ENCODE measurements at regions not wholly inside any gene's neighbourhood (a gene's known extent, or its start where the extent isn't known, plus 50 kb on each side); places are given as distances from the start of the nearest gene placed in this dataset.

GRCh38 chr2:59903994-59904544 is 649.4 kb downstream of the BCL11A start:
- H3K4me3 ChIP-seq, result no peak overlapping the region

GRCh38 chr2:59900728-59901452 is 652.6 kb downstream of the BCL11A start:
- TF ChIP-seq CTCF (IDR thresholded peaks at IDR 0.05), result no peak
- H3K4me1 ChIP-seq (ENCODE audit: control insufficient read depth in 1 of 2, low read depth in 2 of 2), result no peaks in the 10 kb centered on the region

More at GRCh38 chr2:59903994-59904544, 649.4 kb downstream of the BCL11A start:
- H3K27ac ChIP-seq, result no peak overlapping the region
- no peaks in the 10 kb centered on the region for H3K36me3 ChIP-seq
- H3K4me1 ChIP-seq (ENCODE audit: control insufficient read depth in 1 of 2, low read depth in 2 of 2), result no peaks in the 10 kb centered on the region
- H3K27me3 ChIP-seq (replicated peaks; ENCODE audit: insufficient read depth), result no peaks in the 10 kb centered on the region
- TF ChIP-seq CTCF (IDR thresholded peaks at IDR 0.05), result no peak
- no peaks in the 10 kb centered on the region for H3K9me3 ChIP-seq
- DNase-seq (ENCODE audit: low spot score) (no peak), ATAC-seq (ENCODE audit: insufficient number of reproducible peaks, low FRiP score, low read depth) (no peak)

GRCh38 chr2:59899692-59900091 is 653.8 kb downstream of the BCL11A start:
- no peak overlapping the region for H3K4me3 ChIP-seq
- H3K36me3 ChIP-seq, result no peaks in the 10 kb centered on the region
- no peaks in the 10 kb centered on the region for H3K27me3 ChIP-seq (replicated peaks; ENCODE audit: insufficient read depth)
- ATAC-seq (ENCODE audit: insufficient number of reproducible peaks, low FRiP score, low read depth), result no peak
- no peak for DNase-seq (ENCODE audit: low spot score)
- no peak overlapping the region for H3K27ac ChIP-seq
- no peaks in the 10 kb centered on the region for H3K9me3 ChIP-seq
- H3K4me1 ChIP-seq (ENCODE audit: control insufficient read depth in 1 of 2, low read depth in 2 of 2), result no peaks in the 10 kb centered on the region
- TF ChIP-seq CTCF (IDR thresholded peaks at IDR 0.05), result no peak

More at GRCh38 chr2:59900728-59901452, 652.6 kb downstream of the BCL11A start:
- DNase-seq (ENCODE audit: low spot score) (no peak), ATAC-seq (ENCODE audit: insufficient number of reproducible peaks, low FRiP score, low read depth) (no peak)
- Histone ChIP-seq H3K9me3 (no peaks in the 10 kb centered on the region), H3K27me3 (replicated peaks; ENCODE audit: insufficient read depth) (no peaks in the 10 kb centered on the region), H3K27ac (no peak overlapping the region), H3K4me3 (no peak overlapping the region), H3K36me3 (no peaks in the 10 kb centered on the region)

- no peak overlapping the region for H3K4me3 ChIP-seq
- no peaks in the 10 kb centered on the region for H3K9me3 ChIP-seq
- no peaks in the 10 kb centered on the region for H3K4me1 ChIP-seq (ENCODE audit: control insufficient read depth in 1 of 2, low read depth in 2 of 2)
- no peak overlapping the region for H3K27ac ChIP-seq
- no peaks in the 10 kb centered on the region for H3K36me3 ChIP-seq
- ATAC-seq (ENCODE audit: insufficient number of reproducible peaks, low FRiP score, low read depth) (no peak), DNase-seq (ENCODE audit: low spot score) (no peak)
- no peaks in the 10 kb centered on the region for H3K27me3 ChIP-seq (replicated peaks; ENCODE audit: insufficient read depth)
- TF ChIP-seq CTCF (IDR thresholded peaks at IDR 0.05), result no peak
Measured at GRCh38 chr2:59896499-59897245, 656.8 kb downstream of the BCL11A start.

GRCh38 chr2:59893612-59894011 is 659.8 kb downstream of the BCL11A start:
- DNase-seq (ENCODE audit: low spot score) (no peak), ATAC-seq (ENCODE audit: insufficient number of reproducible peaks, low FRiP score, low read depth) (no peak)
- Histone ChIP-seq H3K4me3 (no peak overlapping the region), H3K9me3 (no peaks in the 10 kb centered on the region), H3K27ac (no peak overlapping the region), H3K36me3 (no peaks in the 10 kb centered on the region), H3K4me1 (ENCODE audit: control insufficient read depth in 1 of 2, low read depth in 2 of 2) (no peaks in the 10 kb centered on the region), H3K27me3 (replicated peaks; ENCODE audit: insufficient read depth) (no peaks in the 10 kb centered on the region)
- TF ChIP-seq CTCF (IDR thresholded peaks at IDR 0.05), result no peak
